ENCODE measurements at regions not wholly inside any gene's neighbourhood (a gene's known extent, or its start where the extent isn't known, plus 50 kb on each side); places are given as distances from the start of the nearest gene placed in this dataset.

DNA sequence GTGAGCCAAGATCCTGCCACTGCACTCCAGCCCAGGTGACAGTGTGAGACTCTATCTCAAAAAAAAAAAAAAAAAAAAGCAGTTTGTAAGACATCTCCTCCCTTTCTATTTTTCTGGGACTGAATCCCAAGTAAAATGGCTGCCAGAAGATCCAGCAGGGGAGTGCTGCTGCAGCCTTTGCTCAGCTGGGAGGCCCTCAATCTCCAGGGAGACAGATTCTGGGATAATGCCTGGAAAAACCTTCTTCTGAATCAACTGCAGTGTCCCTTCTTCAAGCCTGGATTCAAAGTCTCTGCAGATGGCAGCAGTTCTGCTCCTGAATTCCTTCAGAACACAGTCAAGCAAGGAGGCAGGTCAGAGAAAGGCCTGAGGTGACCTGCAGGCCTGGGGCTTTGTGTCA, 191.0 kb upstream of the NRIP1 start:
- Histone ChIP-seq H3K4me2 (ENCODE audit: control insufficient read depth, insufficient read depth) (no peak overlapping the region), H3K27ac (ENCODE audit: control insufficient read depth, insufficient read depth) (no peak overlapping the region), H4K20me1 (ENCODE audit: control insufficient read depth, insufficient read depth) (no peaks in the 10 kb centered on the region), H3K79me2 (ENCODE audit: control insufficient read depth, insufficient read depth, low read length) (no peaks in the 10 kb centered on the region), H2AFZ (ENCODE audit: control insufficient read depth, low read depth, low read length) (no peak overlapping the region), H3K27me3 (replicated peaks in 1 of 2; ENCODE audit: control insufficient read depth in 2 of 2, insufficient read depth in 2 of 2, low read length in 1 of 2) (no peaks in the 10 kb centered on the region; a peak in 1 of 4 replicates), H3K36me3 (ENCODE audit: control insufficient read depth in 2 of 2, insufficient read depth in 2 of 2, low read length in 1 of 2) (no peaks in the 10 kb centered on the region), H3K9me3 (replicated peaks; ENCODE audit: control insufficient read depth, insufficient read depth, low read length) (no peaks in the 10 kb centered on the region), H3K4me1 (ENCODE audit: control insufficient read depth, insufficient read depth, low read length) (no peaks in the 10 kb centered on the region), H3K4me3 (no peak overlapping the region), H3K9ac (ENCODE audit: control insufficient read depth, insufficient read depth, low read length) (no peak overlapping the region)
- TF ChIP-seq, protein P1, sequence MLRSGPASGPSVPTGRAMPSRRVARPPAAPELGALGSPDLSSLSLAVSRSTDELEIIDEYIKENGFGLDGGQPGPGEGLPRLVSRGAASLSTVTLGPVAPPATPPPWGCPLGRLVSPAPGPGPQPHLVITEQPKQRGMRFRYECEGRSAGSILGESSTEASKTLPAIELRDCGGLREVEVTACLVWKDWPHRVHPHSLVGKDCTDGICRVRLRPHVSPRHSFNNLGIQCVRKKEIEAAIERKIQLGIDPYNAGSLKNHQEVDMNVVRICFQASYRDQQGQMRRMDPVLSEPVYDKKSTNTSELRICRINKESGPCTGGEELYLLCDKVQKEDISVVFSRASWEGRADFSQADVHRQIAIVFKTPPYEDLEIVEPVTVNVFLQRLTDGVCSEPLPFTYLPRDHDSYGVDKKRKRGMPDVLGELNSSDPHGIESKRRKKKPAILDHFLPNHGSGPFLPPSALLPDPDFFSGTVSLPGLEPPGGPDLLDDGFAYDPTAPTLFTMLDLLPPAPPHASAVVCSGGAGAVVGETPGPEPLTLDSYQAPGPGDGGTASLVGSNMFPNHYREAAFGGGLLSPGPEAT (IDR thresholded peaks at IDR 0.05; ENCODE audit: low read depth) = no peak
- TF ChIP-seq BHLHE40 (IDR thresholded peaks at IDR 0.05; ENCODE audit: borderline replicate concordance in 1 of 2, low read depth in 2 of 2, low read length in 1 of 2) (no peak), PML (IDR thresholded peaks at IDR 0.05; ENCODE audit: low read length) (no peak), RBBP5 (conservative IDR thresholded peaks at IDR 0.05) (no peak), SIX5 (IDR thresholded peaks at IDR 0.05; ENCODE audit: low read depth, low read length, severe bottlenecking) (no peak), MYB (IDR thresholded peaks at IDR 0.05; ENCODE audit: borderline replicate concordance, low read depth, low read length) (no peak), ZNF687 (IDR thresholded peaks at IDR 0.05) (no peak), MAX (IDR thresholded peaks at IDR 0.05; ENCODE audit: low read depth, low read length) (no peak), CHD4 (IDR thresholded peaks at IDR 0.05) (no peak), HDAC6 (IDR thresholded peaks at IDR 0.05; ENCODE audit: unreplicated experiment) (no peak)
- TF ChIP-seq, protein P2, sequence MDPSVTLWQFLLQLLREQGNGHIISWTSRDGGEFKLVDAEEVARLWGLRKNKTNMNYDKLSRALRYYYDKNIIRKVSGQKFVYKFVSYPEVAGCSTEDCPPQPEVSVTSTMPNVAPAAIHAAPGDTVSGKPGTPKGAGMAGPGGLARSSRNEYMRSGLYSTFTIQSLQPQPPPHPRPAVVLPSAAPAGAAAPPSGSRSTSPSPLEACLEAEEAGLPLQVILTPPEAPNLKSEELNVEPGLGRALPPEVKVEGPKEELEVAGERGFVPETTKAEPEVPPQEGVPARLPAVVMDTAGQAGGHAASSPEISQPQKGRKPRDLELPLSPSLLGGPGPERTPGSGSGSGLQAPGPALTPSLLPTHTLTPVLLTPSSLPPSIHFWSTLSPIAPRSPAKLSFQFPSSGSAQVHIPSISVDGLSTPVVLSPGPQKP (IDR thresholded peaks at IDR 0.05; ENCODE audit: low read depth, low read length) = no peak
- TF ChIP-seq, protein P3, sequence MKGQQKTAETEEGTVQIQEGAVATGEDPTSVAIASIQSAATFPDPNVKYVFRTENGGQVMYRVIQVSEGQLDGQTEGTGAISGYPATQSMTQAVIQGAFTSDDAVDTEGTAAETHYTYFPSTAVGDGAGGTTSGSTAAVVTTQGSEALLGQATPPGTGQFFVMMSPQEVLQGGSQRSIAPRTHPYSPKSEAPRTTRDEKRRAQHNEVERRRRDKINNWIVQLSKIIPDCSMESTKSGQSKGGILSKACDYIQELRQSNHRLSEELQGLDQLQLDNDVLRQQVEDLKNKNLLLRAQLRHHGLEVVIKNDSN (IDR thresholded peaks at IDR 0.05; ENCODE audit: borderline replicate concordance, extremely low read length, insufficient read depth, low read depth, low read length) = no peak
- no peak for DNase-seq (ENCODE audit: low read depth, low spot score)
- CTCF ChIA-PET = no interaction called here
- ATAC-seq = no peak
- RAD21 ChIA-PET (ENCODE audit: unreplicated experiment) = no interaction called here
- no TSS peak for BruUV-seq (replicated peaks)
- intact Hi-C loops (cut with micrococcal nuclease; ENCODE audit: unreplicated experiment) (loop anchor here (5.0 kb wide), 1 partner anchor 58 kb away; no protein-coding TSS in a partner anchor), in situ Hi-C loops (cut with MboI) (no loop called here)
- no peak for FAIRE-seq
- POLR2A ChIA-PET = no interaction called here
- SMC1A ChIA-PET (ENCODE audit: uncharacterized antibody, unreplicated experiment) = no interaction called here
